OCI-LY7 (cell line): ENCODE measurements at regions not wholly inside any gene's neighbourhood (a gene's known extent, or its start where the extent isn't known, plus 50 kb on each side); places are given as distances from the start of the nearest gene placed in this dataset.

Source experiments
- BruUV-seq: library from RNA; stranded (reverse); fragments of 400-500 nt; replicated peaks from 2 replicates; lab custom pipeline; 2021; lab: Mats Ljungman, UMichigan
- CTCF ChIA-PET: fragments of 300-600 bp; sonication (Branson Sonifier 250); formaldehyde crosslinking; loops from one replicate; lab custom pipeline; 2022; ENCODE audit warnings: antibody characterized with exemption; ENCODE audit not compliant: unreplicated experiment; lab: Charles Lee
- POLR2A ChIA-PET: fragments of 300-600 bp; sonication (Branson Sonifier 250); formaldehyde crosslinking; loops from one replicate; lab custom pipeline; 2022; ENCODE audit warnings: antibody characterized with exemption; lab: Charles Lee
- DNase-seq: peaks from one replicate; pipeline ENCODE4 v3.0.0-alpha.2; 2015; ENCODE audit warnings: low spot score
- H2AFZ ChIP-seq: fragments of 200-600 bp; sonication (generic), shearing (Covaris generic); 2 replicates; pipeline ENCODE4 v1.6.1; 2014; ENCODE audit warnings: mild to moderate bottlenecking, antibody characterized with exemption, low read length, moderate library complexity
- H3K27ac ChIP-seq: fragments of 200-600 bp; sonication (generic); 2 replicates; pipeline ENCODE4 v1.5.1; 2014; ENCODE audit warnings: mixed run types, low read depth, mild to moderate bottlenecking, moderate library complexity, low read length, inconsistent platforms; ENCODE audit not compliant: poor library complexity, severe bottlenecking
- H3K36me3 ChIP-seq: fragments of 200-600 bp; sonication (generic); 2 replicates; pipeline ENCODE4 v1.6.1; 2014; ENCODE audit warnings: mild to moderate bottlenecking, antibody characterized with exemption, low read length, moderate library complexity, mixed read lengths; ENCODE audit not compliant: insufficient read depth
- H3K4me1 ChIP-seq: fragments of 200-600 bp; sonication (generic); 2 replicates; pipeline ENCODE4 v1.5.1; 2014; ENCODE audit warnings: mild to moderate bottlenecking, low read length; ENCODE audit not compliant: insufficient read depth, poor library complexity, severe bottlenecking
- H3K4me2 ChIP-seq: fragments of 200-600 bp; sonication (generic); 2 replicates; pipeline ENCODE4 v1.6.1; 2014; ENCODE audit warnings: mild to moderate bottlenecking, low read length
- H3K4me3 ChIP-seq: fragments of 200-600 bp; sonication (generic); 2 replicates; pipeline ENCODE4 v1.5.1; 2014; ENCODE audit warnings: mild to moderate bottlenecking, low read depth, low read length; ENCODE audit not compliant: poor library complexity, severe bottlenecking
- H3K79me2 ChIP-seq: fragments of 200-600 bp; sonication (generic); 2 replicates; pipeline ENCODE4 v1.6.1; 2016; ENCODE audit warnings: low read depth, mild to moderate bottlenecking, low read length, moderate library complexity, mixed read lengths; ENCODE audit not compliant: insufficient read depth
- H3K9me2 ChIP-seq: fragments of 200-600 bp; sonication (generic); 2 replicates; pipeline ENCODE4 v1.6.1; 2016; ENCODE audit warnings: mild to moderate bottlenecking, low read length, mixed read lengths; ENCODE audit not compliant: insufficient read depth
- H3K9me3 ChIP-seq: fragments of 200-600 bp; sonication (generic); 2 replicates; pipeline ENCODE4 v1.6.1; 2014; ENCODE audit warnings: mild to moderate bottlenecking, mixed run types, low read length, mixed read lengths
- H4K20me1 ChIP-seq: fragments of 200-600 bp; sonication (generic); 2 replicates; pipeline ENCODE4 v1.6.1; 2014; ENCODE audit warnings: mild to moderate bottlenecking, antibody characterized with exemption, low read length, moderate library complexity, mixed read lengths; ENCODE audit not compliant: insufficient read depth
- EZH2phosphoT487 ChIP-seq: fragments of 200-600 bp; sonication (generic); IDR thresholded peaks from 2 replicates; pipeline ENCODE4 v1.6.1; 2018; ENCODE audit warnings: low read depth, borderline replicate concordance, mild to moderate bottlenecking, mixed run types, antibody characterized with exemption, low read length, moderate library complexity, mixed read lengths
- intact Hi-C: fragments of 100-400 bp; cut with micrococcal nuclease; formaldehyde crosslinking; loops from one replicate; pipeline ENCODE4 v1.10.0; 2022; ENCODE audit not compliant: unreplicated experiment
- TF ChIP-seq, protein P1 (sequence below): fragments of 200-600 bp; sonication (generic); conservative IDR thresholded peaks from 2 replicates; pipeline ENCODE4 v1.5.1; 2014; ENCODE audit warnings: mild to moderate bottlenecking, antibody characterized with exemption, low read length, moderate library complexity, mixed read lengths

GRCh38 chr6:25179051-25179778 lies 100.0 kb upstream of the CARMIL1 start:
- intact Hi-C loops, result loop anchor here (10.0 kb wide), 1 partner anchor 94 kb away; no protein-coding TSS in a partner anchor
- ChIA-PET POLR2A (no interaction called here), CTCF (no interaction called here)
- H4K20me1 ChIP-seq, result no peaks in the 10 kb centered on the region
- H3K4me3 ChIP-seq, result no peak overlapping the region
- no TSS peak for BruUV-seq
- no peak for DNase-seq
- H3K36me3 ChIP-seq, result no peaks in the 10 kb centered on the region
- H3K79me2 ChIP-seq, result no peaks in the 10 kb centered on the region
- no peak overlapping the region for H2AFZ ChIP-seq
- no peak overlapping the region for H3K4me2 ChIP-seq
- no peaks in the 10 kb centered on the region for H3K9me3 ChIP-seq
- H3K27ac ChIP-seq, result no peak overlapping the region
- TF ChIP-seq, protein P1, sequence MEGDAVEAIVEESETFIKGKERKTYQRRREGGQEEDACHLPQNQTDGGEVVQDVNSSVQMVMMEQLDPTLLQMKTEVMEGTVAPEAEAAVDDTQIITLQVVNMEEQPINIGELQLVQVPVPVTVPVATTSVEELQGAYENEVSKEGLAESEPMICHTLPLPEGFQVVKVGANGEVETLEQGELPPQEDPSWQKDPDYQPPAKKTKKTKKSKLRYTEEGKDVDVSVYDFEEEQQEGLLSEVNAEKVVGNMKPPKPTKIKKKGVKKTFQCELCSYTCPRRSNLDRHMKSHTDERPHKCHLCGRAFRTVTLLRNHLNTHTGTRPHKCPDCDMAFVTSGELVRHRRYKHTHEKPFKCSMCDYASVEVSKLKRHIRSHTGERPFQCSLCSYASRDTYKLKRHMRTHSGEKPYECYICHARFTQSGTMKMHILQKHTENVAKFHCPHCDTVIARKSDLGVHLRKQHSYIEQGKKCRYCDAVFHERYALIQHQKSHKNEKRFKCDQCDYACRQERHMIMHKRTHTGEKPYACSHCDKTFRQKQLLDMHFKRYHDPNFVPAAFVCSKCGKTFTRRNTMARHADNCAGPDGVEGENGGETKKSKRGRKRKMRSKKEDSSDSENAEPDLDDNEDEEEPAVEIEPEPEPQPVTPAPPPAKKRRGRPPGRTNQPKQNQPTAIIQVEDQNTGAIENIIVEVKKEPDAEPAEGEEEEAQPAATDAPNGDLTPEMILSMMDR, result no peak
- no peak for TF ChIP-seq EZH2phosphoT487
- H3K9me2 ChIP-seq, result no peaks in the 10 kb centered on the region
- no peaks in the 10 kb centered on the region for H3K4me1 ChIP-seq

GRCh38 chr6:25180630-25181349 lies 98.4 kb upstream of the CARMIL1 start:
- Histone ChIP-seq H3K9me2 (no peaks in the 10 kb centered on the region), H3K27ac (no peak overlapping the region), H4K20me1 (no peaks in the 10 kb centered on the region), H3K4me3 (no peak overlapping the region), H3K9me3 (no peaks in the 10 kb centered on the region), H2AFZ (no peak overlapping the region), H3K4me1 (no peaks in the 10 kb centered on the region), H3K36me3 (no peaks in the 10 kb centered on the region), H3K4me2 (no peak overlapping the region), H3K79me2 (no peaks in the 10 kb centered on the region)
- intact Hi-C loops, result no loop called here
- no TSS peak for BruUV-seq
- POLR2A ChIA-PET, result interaction anchor here (0.5 to 0.7 kb wide), 4 partner anchors 24 to 344 kb away, joined by 3 to 4 read pairs (median 3); no protein-coding TSS in a partner anchor
- no peak for DNase-seq
- TF ChIP-seq EZH2phosphoT487, result no peak
- TF ChIP-seq, protein P1, result no peak
- CTCF ChIA-PET, result no interaction called here

GRCh38 chr6:25181350-25181724 lies 97.8 kb upstream of the CARMIL1 start:
- CTCF ChIA-PET, result no interaction called here

More at GRCh38 chr6:25181350-25181724, 97.8 kb upstream of the CARMIL1 start:
- no peaks in the 10 kb centered on the region for H3K4me1 ChIP-seq
- no peaks in the 10 kb centered on the region for H4K20me1 ChIP-seq
- intact Hi-C loops, result no loop called here
- no peaks in the 10 kb centered on the region for H3K9me3 ChIP-seq
- DNase-seq, result no peak
- no peaks in the 10 kb centered on the region for H3K9me2 ChIP-seq
- H3K4me3 ChIP-seq, result no peak overlapping the region
- POLR2A ChIA-PET, result interaction anchor here (0.7 kb wide), 1 partner anchor 303 kb away, joined by 3 read pairs; no protein-coding TSS in a partner anchor
- TF ChIP-seq, protein P1, result no peak
- no peak for TF ChIP-seq EZH2phosphoT487
- H2AFZ ChIP-seq, result no peak overlapping the region
- no peak overlapping the region for H3K4me2 ChIP-seq
- no peak overlapping the region for H3K27ac ChIP-seq
- no peaks in the 10 kb centered on the region for H3K79me2 ChIP-seq
- BruUV-seq, result no TSS peak
- H3K36me3 ChIP-seq, result no peaks in the 10 kb centered on the region
